UCSD-AML1 (cell line): ENCODE measurements at regions not wholly inside any gene's neighbourhood (a gene's known extent, or its start where the extent isn't known, plus 50 kb on each side); places are given as distances from the start of the nearest gene placed in this dataset.
"Not testable (repeated sequence)": the region's sequence is repeated elsewhere in the genome, so short reads cannot be mapped to it uniquely, and the experiment has no call there.

Experiments
- DNase-seq: peaks from one replicate; lab custom pipeline; 2025; ENCODE audit not compliant: unreplicated experiment; lab: John Stamatoyannopoulos, UW

GRCh38 chr22:22193923-22194322, 50.7 kb upstream of the VPREB1 start:
- DNase-seq, result no peak

- DNase-seq, result not testable (repeated sequence)
These were observed 51.1 kb upstream of the VPREB1 start for GRCh38 chr22:22193462-22193861.

- not testable (repeated sequence) for DNase-seq
These were observed 51.6 kb upstream of the VPREB1 start for GRCh38 chr22:22193006-22193405.

- not testable (repeated sequence) for DNase-seq
These were observed 54.8 kb upstream of the VPREB1 start for GRCh38 chr22:22189796-22190195.

- not testable (repeated sequence) for DNase-seq
These were observed 56.7 kb upstream of the VPREB1 start for GRCh38 chr22:22187863-22188262.

GRCh38 chr22:22187299-22187698, 57.3 kb upstream of the VPREB1 start:
- DNase-seq, result no peak

- DNase-seq, result no peak
These were observed 58.6 kb upstream of the VPREB1 start for GRCh38 chr22:22185844-22186499.

- DNase-seq, result no peak
These were observed 59.4 kb upstream of the VPREB1 start for GRCh38 chr22:22185217-22185616.

GRCh38 chr22:22184277-22184807, 60.2 kb upstream of the VPREB1 start:
- DNase-seq, result no peak

GRCh38 chr22:22182990-22183264, 61.7 kb upstream of the VPREB1 start:
- no peak for DNase-seq

- DNase-seq, result no peak
These were observed 62.2 kb upstream of the VPREB1 start for GRCh38 chr22:22182218-22182989.

GRCh38 chr22:22181341-22181850, 63.2 kb upstream of the VPREB1 start:
- DNase-seq, result no peak

- no peak for DNase-seq
These were observed 63.8 kb upstream of the VPREB1 start for GRCh38 chr22:22180738-22181285.

GRCh38 chr22:22179858-22180257, 64.7 kb upstream of the VPREB1 start:
- DNase-seq, result no peak

GRCh38 chr22:22178992-22179391, 65.6 kb upstream of the VPREB1 start:
- no peak for DNase-seq

- no peak for DNase-seq
These were observed 66.1 kb upstream of the VPREB1 start for GRCh38 chr22:22178355-22178965.

GRCh38 chr22:22176929-22177616, 67.5 kb upstream of the VPREB1 start:
- DNase-seq, result no peak

- not testable (repeated sequence) for DNase-seq
These were observed 71.5 kb upstream of the VPREB1 start for GRCh38 chr22:22172896-22173628.

- no peak for DNase-seq
These were observed 73.0 kb upstream of the VPREB1 start for GRCh38 chr22:22171357-22172218.
